CD4-positive, alpha-beta T cell treated with Interleukin-1 beta for 1 hour (primary cell): ENCODE measurements at regions not wholly inside any gene's neighbourhood (a gene's known extent, or its start where the extent isn't known, plus 50 kb on each side); places are given as distances from the start of the nearest gene placed in this dataset.
"Not testable (repeated sequence)": the region's sequence is repeated elsewhere in the genome, so short reads cannot be mapped to it uniquely, and the experiment has no call there.

Source experiments
- DNase-seq, 2 donors: peaks; one replicate each; pipeline ENCODE4 v3.0.0-alpha.2; 2020 to 2022

DNA sequence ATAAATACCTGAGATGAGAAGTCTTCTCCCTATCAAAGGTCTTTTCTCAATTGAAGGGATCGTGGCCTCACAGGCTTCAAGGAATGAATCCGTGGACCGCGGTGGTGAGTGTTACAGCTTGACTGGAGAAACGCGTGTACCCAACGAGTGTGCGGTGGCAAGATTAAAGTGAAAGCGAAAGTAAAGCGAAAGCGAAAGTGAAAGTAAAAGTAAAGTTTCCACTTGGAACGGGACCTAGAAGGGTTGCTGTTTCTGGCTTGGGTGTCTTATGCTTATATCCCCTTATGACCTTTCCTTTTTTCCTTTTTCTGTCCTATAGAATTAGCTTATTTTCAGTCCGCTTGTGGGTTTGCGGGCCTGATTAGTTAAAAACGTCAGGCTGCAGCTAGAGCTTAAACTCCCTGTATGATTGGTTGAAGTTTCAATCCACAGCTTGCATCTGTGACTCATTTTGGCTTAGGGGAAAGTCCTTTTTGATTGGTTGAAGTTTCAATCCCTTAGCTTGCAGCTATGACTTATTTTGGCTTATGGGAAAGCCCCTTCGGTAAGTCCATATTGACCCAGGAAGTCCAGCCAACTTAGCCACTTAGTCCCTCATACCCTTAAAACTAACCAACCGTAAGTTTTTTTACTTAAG lies 924.3 kb upstream of the CDH10 start:
- DNase-seq: peak in 1 of 2 donors; percentile 44

DNA sequence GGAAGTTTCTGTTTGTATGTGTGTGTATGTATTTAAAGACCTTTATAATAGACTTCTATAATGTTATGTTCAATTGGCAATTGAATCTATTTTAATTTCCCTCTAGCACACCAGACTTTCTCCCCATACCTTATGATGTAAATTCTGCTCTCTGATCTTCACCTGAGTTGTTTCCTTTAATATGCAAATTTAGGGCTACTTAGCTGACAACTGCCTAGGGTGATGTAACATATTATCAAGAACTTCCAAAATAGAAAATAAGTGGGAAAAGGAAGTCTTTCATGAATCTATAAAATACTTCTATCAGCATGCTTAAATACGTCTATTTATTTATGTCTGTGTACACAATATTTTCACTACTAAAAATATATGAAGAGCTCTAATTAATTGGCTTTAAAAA lies 923.5 kb upstream of the CDH10 start:
- no peak for DNase-seq

DNA sequence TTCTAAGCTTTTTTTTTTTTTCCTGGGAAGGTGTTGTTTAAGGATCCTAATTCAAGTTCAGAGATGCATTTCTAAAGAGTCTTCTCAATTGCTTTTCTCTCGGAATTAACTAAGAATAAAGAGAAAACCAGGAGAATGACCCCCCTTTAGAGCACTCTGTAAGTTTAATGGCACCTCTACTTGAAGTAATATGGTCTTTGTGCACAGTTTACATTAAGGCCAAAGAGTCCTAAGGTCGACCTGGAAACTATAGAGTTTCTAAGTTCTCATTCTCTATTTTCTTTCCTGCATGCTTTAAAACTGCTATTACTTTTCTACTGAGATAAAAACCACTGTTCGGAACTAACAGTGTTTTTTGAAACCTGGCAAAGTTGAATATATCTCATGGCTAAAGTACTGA lies 923.1 kb upstream of the CDH10 start:
- no peak for DNase-seq

DNA sequence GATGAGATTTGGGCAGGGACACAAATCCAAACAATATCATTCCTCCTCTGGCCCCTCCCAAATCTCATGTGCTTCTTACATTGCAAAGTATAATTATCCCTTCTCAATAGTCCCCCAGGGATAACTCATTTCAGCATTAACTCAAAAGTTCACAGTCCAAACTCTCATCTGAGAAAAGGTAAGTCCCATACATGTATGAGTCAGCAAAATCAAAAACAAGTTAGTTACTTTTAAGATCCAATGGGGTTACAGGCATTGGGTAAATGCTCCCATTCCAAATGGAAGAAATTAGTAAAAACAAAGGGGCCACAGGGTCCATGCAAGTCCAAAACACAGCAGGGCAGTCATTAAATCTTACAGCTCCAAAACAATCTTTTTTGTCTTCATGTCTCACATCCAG lies 917.9 kb upstream of the CDH10 start:
- DNase-seq: no peak

DNA sequence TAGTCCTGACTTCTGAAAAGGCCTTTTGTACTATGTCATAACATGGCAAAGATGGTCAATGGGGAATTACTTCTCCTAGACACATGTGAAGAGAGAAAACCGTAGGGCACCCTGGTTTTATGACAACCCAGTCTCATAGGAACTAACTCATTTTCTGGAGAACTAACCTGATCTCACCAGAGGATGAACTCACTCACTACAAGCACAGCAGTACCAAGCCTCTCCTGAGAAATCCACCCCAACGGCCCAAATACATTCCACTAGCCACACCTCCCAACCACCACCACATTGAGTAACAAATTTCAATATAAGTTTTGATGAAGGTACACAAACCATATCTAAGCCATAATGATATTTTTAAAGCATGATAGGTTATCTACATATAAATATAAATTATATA lies 909.3 kb upstream of the CDH10 start:
- DNase-seq: no peak

DNA sequence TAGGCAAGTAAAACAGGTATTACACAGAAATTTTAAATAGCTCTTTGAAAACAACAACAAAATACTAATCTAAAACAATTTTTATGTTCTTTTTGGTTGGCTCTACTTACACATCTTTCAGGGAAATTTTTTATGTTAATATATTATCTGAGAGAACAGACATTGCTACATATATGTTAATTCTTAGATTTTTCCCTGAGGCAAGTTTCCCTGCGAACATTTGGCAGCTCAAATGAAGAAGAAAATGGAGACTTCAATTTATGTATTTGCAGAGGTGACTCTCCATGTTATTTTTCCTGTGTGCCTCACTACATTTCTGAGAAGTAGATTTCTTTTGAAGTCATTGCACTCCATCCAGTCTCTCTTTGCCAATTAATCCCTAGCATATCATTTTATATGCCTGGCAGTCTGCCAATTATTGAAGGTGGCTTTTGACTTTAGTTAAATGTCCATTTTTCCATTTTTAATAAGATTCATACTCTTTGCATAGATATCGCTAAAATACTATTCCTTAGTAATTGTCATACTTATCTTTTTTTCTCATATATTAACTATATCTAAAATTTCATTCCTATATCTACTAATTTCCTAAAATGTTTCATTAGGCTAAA lies 908.2 kb upstream of the CDH10 start:
- no peak for DNase-seq

DNA sequence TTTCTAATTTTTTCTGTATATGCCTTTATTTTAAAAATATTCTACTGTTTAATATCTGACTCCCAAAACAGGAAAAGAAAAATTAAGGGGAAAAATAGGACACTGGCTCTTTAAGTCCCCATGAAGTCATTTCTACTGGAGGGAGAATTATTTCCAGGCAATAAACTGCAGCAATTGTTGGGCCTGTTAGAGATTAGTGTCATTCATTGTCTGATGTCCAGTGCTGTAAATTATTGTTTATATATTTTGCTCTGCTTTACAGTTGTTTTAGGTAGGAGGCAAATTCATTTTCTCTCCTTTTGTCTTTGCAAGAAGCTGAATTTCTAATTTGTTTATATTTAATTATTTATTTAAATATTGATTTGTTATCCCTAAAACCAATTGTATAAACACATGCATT lies 906.0 kb upstream of the CDH10 start:
- DNase-seq: no peak

DNA sequence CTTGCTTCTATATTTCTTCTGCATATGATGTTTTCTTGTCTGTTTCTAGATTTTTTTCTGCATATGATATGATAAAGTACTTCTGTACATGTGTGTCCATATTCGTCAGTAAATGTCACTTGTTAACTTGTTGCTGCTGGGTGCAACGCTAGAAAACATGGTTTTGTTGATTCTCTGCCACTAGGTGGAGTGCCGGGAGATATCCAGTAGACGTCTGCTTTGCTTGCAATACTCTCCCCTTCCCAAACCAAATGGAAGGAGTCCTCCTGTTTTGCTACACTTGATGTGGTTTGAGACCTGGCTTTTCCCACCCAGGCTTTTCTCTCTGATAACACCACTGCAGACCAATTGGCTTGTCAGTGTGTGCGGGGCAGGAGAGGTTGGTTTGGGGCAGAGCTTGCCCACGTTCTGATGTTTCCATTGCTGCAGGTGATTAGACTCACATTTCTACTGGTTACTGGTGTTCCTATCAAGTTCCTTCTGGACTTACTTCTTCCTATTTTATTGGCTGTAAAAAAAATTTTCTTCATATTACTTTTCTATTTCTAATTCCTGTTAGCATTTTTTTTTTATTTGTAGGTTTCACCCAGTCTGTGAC lies 900.0 kb upstream of the CDH10 start:
- DNase-seq: no peak

DNA sequence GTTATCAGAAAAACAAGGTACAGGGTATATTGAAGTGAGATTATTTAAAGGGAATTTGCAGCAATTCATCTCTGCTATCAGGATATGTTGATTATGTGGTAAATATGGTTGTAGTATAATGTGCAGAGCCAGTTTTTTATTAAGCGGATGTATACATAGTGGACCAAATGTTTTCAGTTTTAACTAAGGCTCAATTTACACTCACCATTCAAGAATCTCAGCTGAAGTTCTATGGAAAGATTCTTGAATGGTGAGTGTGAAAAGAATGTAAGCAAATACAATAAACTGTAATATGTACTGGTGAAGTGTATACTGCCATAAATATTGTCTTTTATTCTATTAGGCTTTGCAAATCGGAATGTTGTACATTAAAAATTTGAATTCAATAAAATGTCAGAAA lies 895.9 kb upstream of the CDH10 start:
- no peak for DNase-seq

DNA sequence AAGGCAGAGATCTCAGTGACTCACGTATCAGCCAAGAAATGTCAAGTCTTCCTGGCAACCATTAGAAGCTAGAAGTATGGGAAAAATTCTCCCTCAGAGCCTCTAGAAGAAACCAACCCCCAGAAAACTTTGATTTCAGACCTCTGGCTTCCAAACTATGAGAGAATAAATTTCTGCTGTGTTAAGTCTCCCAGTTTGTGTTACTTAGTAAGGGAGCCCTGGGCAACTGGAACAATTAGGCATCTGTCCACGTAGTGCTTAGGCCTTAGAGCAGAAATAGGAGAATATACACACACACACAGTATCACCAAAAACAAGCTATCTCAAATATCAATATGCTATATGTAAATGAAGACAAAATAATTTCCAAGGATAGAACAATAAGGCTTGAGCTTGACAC lies 894.8 kb upstream of the CDH10 start:
- no peak for DNase-seq

DNA sequence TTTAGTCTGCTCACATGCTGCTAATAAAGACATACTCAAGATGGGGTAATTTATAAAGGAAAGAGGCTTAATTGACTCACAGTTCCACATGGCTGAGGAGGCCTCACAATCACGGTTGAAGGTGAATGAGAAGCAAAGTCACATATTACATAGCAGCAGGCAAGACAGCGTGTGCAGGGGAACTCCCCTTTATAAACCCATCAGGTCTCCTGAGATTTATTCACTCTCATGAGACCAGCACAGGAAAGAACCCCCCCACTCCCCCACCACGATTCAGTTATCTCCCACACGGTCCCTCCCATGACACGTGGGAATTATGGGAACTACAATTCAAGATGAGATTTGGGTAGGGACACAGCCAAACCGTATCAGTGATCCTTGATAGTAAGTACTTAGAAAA lies 891.7 kb upstream of the CDH10 start:
- DNase-seq: not testable (repeated sequence)

DNA sequence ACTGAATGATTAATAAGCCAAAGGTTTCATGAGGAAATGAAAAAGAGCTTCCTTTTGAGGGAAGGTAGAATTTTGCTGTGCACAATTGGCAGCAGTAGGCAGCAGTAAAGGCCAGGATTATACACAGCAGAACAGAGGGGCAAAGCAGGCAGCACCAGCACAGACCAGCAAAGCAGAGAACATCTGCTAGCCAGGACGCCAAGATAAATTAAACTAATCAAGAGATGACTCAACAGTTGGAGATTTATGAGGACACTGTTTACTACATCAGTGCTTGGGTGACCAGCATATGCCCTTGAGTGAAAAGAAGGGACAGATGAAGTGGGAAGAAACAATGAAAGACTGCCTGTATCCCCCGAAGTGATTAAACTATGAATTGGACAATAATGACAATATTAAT lies 871.4 kb upstream of the CDH10 start:
- no peak for DNase-seq

DNA sequence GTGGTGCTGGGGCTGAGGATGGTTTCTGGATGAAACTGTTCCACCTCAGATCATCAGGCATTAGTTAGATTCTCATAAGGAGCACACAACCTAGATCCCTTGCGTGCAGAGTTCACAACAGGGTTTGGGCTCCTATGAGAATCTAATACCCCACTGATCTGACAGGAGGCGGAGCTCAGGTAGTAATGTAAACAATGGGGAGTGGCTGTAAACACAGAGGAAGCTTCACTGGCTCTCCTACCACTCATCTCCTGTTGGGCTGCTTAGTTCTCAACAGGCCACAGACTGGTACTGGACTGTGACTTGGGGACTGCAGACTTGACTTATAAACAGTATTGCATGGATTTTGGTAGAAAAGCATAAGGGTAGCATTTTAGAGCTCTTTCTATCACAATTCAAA lies 870.7 kb upstream of the CDH10 start:
- no peak for DNase-seq

DNA sequence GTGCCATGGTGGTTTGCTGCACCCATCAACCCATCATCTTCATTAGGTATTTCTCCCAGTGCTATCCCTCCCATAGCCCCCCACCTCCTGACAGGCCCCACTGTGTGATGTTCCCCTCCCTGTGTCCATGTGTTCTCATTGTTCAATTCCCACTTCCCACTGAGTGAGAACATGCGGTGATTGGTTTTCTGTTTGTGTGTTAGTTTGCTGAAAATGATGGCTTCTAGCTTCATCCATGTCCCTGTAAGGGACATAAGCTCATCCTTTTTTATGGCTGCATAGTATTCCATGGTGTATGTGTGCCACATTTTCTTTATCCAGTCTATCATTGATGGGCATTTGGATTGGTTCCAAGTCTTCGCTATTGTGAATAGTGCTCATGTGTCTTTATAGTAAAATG lies 865.9 kb upstream of the CDH10 start:
- not testable (repeated sequence) for DNase-seq

DNA sequence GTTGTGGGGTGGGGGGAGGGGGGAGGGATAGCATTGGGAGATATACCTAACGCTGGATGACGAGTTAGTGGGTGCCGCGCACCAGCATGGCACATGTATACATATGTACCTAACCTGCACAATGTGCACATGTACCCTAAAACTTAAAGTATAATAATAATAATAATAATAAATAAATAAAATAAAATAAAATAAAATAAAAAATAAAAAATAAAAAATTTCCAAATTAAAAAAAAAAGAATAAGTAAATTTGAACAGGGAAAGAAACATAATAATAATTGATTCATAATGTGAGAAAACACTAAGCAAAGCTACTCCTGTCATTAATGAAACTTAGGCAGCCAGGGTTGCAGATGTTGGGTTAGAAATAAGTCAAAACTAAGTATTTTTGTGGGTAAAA lies 863.2 kb upstream of the CDH10 start:
- DNase-seq: not testable (repeated sequence)

DNA sequence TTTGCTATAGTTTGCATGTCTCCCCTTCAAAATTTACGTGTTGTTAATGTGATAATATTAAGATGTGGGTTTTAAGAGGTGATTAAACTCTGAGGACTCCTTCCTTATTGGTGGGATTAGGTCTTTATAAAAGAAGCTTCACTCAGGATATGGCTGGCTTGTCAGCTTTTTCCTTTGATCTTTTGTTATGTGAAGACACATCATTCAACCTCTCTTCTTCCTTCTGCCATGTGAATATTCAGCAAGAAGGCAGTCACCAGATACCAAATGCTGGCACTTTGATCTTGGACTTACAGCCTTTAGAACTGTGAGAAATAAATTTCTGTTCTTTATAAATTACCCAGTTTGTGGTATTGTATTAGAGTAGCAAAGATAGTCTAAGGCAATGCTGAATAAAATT lies 855.9 kb upstream of the CDH10 start:
- DNase-seq: no peak

DNA sequence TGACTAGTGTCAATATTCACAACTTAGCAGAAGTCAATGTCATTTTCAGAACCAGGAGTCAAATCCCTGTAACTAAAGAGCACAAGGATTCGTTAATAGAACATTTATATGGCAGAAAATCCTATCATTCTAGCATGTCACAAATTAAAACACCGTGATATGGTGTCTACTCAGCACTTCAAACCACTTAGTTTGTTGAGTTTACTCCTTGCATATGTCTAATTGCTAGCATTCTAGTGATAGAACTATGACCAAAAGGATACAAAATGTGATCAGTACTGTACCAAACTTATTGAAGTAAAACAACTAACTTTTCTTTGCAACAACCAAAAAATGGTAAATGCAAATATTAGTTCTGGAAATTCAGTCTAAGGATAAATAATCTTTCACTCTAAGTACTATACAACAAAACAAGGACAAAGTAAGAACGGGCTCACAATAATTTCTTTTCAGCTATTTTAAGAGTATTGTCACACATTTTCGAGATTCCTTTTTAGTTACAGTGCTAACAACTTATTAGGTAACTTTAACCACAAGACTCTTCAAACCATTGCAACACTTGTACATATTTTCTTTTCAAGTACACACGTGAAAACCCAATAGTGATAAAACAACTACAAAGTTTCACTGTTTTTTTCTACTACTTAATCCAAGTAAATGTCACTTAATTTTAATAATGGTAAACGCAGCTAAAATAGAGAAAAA lies 845.2 kb upstream of the CDH10 start:
- DNase-seq: no peak

DNA sequence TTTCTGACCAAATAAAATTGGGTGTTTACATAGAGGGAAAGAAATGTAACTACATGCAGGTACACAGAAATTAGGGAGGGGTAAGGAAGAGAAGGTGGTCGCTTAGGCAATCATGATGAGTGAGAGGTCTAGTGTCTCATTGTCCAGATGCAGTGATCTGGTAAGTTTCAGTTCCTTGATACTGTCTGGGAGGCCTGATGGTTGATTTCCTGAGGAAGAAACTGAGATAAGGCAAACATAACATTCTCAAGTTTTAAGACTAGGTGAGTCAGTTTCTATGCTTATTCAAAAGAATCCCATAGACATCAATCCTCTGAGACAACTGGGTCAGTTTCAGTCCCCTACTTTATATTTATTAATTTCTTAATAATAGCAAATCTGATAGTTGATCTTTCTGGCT lies 843.3 kb upstream of the CDH10 start:
- DNase-seq: no peak

DNA sequence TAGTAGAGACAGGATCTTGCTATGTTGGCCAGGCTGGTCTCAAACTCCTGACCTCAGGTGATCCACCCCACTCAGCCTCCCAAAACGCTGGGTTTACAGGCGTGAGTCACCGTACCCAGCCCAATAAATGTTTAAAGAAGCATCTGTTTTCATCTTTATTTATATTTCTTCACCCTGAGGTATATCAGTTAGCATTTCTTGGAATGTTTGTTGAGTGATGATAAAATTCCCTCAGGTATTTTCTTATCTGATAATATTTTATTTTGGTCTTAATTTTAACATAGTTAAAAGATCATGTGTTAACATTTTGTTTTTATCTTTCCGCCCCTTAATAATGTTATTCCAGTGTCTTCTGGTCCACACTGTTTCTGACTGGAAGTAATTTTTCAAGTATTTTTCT lies 839.6 kb upstream of the CDH10 start:
- no peak for DNase-seq

DNA sequence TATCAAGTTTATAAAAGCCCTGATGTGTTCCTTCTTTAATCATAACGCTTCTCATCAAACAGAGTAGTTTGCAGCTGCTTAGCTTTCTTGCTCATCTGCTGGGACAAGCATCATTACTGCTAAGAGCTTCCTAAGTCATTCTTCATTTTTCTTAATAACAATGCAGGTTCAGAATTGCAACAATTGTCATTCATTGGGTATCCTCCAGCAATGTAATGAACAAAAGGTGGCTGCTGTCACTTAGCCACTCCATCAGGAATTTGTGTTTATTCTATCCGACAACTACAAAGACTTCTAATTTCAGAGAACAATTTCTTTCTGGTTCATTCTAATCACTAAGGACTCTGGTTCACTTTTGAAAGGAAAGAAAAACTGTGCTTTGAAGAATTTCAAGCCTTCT lies 836.7 kb upstream of the CDH10 start:
- no peak for DNase-seq

DNA sequence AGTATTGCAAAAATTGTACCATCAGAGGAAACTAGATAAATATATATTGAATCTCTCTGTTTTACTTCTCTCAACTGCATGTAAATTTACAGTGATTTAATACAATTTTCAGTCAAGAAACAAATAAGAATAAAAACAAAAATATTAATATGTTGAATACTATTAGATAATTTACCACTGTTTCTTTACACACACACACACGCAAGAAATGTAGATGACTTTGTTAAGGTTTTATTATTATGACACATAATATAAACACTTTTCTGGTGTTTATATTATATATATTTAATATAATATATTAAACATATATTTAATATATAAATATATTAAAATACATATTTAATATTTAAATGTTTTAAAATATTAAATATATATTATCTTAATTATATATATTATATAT lies 814.3 kb upstream of the CDH10 start:
- no peak for DNase-seq

DNA sequence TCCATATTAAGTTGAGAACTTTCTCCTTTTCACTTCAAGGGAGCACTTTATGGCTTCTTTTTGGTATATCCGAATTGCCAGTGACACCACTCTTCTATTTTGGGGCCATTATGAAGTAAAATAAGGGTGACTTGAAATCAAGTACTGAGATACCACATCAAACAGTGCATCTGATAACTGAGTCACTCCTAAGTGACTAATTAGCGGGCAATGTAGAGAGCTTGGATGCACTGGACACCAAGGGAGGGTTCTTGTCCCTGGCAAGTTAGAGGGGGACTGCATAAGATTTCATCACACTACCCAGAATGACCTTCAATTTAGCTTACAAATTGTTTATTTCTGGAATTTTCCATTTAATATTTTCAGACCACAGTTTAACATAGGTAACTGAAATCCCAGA lies 813.9 kb upstream of the CDH10 start:
- DNase-seq: no peak

DNA sequence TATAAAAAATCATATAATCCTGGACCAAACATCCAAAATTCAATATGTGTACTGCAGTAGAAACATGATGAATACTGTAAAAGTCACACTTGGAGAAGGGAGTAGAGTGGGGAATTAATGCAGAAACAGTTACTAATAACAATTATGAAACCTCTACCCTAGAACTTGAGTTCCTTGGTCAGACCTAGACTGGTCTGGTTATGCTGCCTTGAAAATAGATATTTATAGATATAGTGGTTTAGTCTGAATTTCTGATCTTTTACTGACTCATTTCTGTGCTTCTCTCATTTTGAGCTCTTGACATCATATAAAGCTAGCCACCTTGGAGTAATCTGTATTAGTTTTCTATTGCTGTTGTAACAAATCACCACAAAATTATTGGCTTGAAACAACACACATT lies 808.7 kb upstream of the CDH10 start:
- DNase-seq: no peak

DNA sequence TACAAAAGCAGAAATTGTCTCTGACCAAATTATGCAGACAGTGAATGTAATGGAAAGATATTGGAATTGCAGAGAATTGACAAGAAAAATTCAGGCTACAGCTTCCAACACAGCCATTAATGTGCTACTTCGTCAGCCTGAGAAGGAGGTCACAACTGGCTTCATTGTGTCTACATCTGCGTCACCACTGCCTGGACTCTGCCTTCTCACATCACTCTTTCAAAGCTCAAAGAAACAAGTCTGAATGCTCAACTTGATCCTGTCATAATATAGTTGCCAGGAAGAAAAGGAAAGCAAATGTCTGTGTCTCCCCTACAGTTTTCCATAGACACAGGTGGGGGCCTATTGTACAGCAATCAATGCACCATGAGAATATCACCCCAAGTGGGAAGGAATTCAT lies 806.5 kb upstream of the CDH10 start:
- DNase-seq: no peak
